OCI-LY3 (cell line): ENCODE measurements at regions not wholly inside any gene's neighbourhood (a gene's known extent, or its start where the extent isn't known, plus 50 kb on each side); places are given as distances from the start of the nearest gene placed in this dataset.

Experiments used
- H2AFZ ChIP-seq: fragments of 200-600, 300-600 bp; shearing (Covaris generic); 2 replicates; pipeline ENCODE4 v1.6.0; 2014; ENCODE audit warnings: antibody characterized with exemption, low read depth, low read length
- H3K27ac ChIP-seq: fragments of 200-600, 300-600 bp; sonication (generic); 2 replicates; pipeline ENCODE4 v1.5.1; 2014; ENCODE audit warnings: mild to moderate bottlenecking, low read length, moderate library complexity, mixed read lengths
- H3K27me3 ChIP-seq: fragments of 200-600, 300-600 bp; sonication (generic); 2 replicates; pipeline ENCODE4 v1.6.1; 2014; ENCODE audit warnings: low read depth, low read length, mixed read lengths
- H3K36me3 ChIP-seq: fragments of 200-600, 300-600 bp; sonication (generic); replicated peaks from 2 replicates; pipeline ENCODE3; 2014; ENCODE audit warnings: low read depth, low read length, mixed read lengths
- H3K4me1 ChIP-seq: fragments of 300-600, 200-600 bp; sonication (generic); 2 replicates; pipeline ENCODE4 v1.6.1; 2014; ENCODE audit warnings: low read length, mixed read lengths
- H3K4me2 ChIP-seq: fragments of 200-600, 300-600 bp; sonication (generic); 2 replicates; pipeline ENCODE4 v1.6.1; 2014; ENCODE audit warnings: low read length, mixed read lengths
- H3K4me3 ChIP-seq: fragments of 300-600, 200-600 bp; sonication (generic); 2 replicates; pipeline ENCODE4 v1.5.1; 2014; ENCODE audit warnings: antibody characterized with exemption, mild to moderate bottlenecking, low read length, moderate library complexity
- H3K79me2 ChIP-seq: fragments of 300-600, 200-600 bp; shearing (Covaris generic); 2 replicates; pipeline ENCODE4 v1.6.1; 2014; ENCODE audit warnings: mild to moderate bottlenecking, low read length, mixed read lengths
- H3K9ac ChIP-seq: fragments of 300-600, 200-600 bp; shearing (Covaris generic); 2 replicates; pipeline ENCODE4 v1.6.0; 2014; ENCODE audit warnings: mild to moderate bottlenecking, low read length, moderate library complexity
- H3K9me3 ChIP-seq: fragments of 200-600, 300-600 bp; shearing (Covaris generic); 2 replicates; pipeline ENCODE4 v1.6.1; 2014; ENCODE audit warnings: low read length, mixed read lengths; ENCODE audit not compliant: insufficient read depth
- H4K20me1 ChIP-seq: fragments of 200-600, 300-600 bp; sonication (generic); 2 replicates; pipeline ENCODE4 v1.6.1; 2016; ENCODE audit warnings: low read length, mixed read lengths; ENCODE audit not compliant: insufficient read depth
- EZH2phosphoT487 ChIP-seq: fragments of 200-600 bp; shearing (Covaris generic); IDR thresholded peaks from 2 replicates; pipeline ENCODE4 v1.6.1; 2018; ENCODE audit warnings: antibody characterized with exemption, mixed run types, low read depth
- TF ChIP-seq, protein P1 (sequence below): fragments of 200-600, 300-600 bp; sonication (generic); IDR thresholded peaks from 2 replicates; pipeline ENCODE4 v1.5.1; 2014; ENCODE audit warnings: antibody characterized with exemption, low read length, low read depth

DNA sequence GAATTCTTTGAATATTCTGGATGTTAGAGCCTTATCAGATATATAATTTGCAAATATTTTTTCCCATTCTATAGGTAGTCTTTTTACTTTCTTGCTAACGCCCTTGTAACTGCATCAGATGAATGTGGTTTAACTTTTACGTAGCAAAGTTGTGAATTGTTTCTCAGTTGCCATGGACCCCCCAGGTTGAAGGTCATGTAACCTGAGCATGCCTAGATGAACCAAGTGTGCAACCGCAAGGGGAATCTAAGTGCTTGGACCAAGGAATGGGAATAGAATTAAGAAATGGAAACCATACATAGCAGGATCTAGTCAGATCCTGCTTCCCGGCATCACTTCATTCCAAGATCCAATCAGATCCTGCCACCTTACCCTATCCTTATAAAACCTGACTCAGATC, 65.1 kb upstream of the TNP1 start:
- no peak for TF ChIP-seq EZH2phosphoT487
- TF ChIP-seq, protein P1, sequence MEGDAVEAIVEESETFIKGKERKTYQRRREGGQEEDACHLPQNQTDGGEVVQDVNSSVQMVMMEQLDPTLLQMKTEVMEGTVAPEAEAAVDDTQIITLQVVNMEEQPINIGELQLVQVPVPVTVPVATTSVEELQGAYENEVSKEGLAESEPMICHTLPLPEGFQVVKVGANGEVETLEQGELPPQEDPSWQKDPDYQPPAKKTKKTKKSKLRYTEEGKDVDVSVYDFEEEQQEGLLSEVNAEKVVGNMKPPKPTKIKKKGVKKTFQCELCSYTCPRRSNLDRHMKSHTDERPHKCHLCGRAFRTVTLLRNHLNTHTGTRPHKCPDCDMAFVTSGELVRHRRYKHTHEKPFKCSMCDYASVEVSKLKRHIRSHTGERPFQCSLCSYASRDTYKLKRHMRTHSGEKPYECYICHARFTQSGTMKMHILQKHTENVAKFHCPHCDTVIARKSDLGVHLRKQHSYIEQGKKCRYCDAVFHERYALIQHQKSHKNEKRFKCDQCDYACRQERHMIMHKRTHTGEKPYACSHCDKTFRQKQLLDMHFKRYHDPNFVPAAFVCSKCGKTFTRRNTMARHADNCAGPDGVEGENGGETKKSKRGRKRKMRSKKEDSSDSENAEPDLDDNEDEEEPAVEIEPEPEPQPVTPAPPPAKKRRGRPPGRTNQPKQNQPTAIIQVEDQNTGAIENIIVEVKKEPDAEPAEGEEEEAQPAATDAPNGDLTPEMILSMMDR, result no peak

GRCh38 chr2:216923706-216924105, 63.8 kb upstream of the TNP1 start:
- Histone ChIP-seq H3K36me3 (no peaks in the 10 kb centered on the region), H3K9ac (no peak overlapping the region), H3K4me1 (no peaks in the 10 kb centered on the region), H3K79me2 (no peaks in the 10 kb centered on the region), H3K9me3 (no peaks in the 10 kb centered on the region), H4K20me1 (no peaks in the 10 kb centered on the region), H3K27me3 (no peaks in the 10 kb centered on the region), H3K27ac (no peak overlapping the region), H2AFZ (no peak overlapping the region), H3K4me2 (no peak overlapping the region), H3K4me3 (no peak overlapping the region)
- TF ChIP-seq EZH2phosphoT487, result no peak
- TF ChIP-seq, protein P1, result no peak

More for the DNA sequence above, 65.1 kb upstream of the TNP1 start:
- no peaks in the 10 kb centered on the region for H3K27me3 ChIP-seq
- H3K79me2 ChIP-seq, result no peaks in the 10 kb centered on the region
- H3K9ac ChIP-seq, result no peak overlapping the region
- H2AFZ ChIP-seq, result no peak overlapping the region
- no peaks in the 10 kb centered on the region for H3K4me1 ChIP-seq
- H3K4me3 ChIP-seq, result no peak overlapping the region
- H3K9me3 ChIP-seq, result no peaks in the 10 kb centered on the region
- no peak overlapping the region for H3K4me2 ChIP-seq
- H3K27ac ChIP-seq, result no peak overlapping the region
- no peaks in the 10 kb centered on the region for H4K20me1 ChIP-seq
- no peaks in the 10 kb centered on the region for H3K36me3 ChIP-seq

DNA sequence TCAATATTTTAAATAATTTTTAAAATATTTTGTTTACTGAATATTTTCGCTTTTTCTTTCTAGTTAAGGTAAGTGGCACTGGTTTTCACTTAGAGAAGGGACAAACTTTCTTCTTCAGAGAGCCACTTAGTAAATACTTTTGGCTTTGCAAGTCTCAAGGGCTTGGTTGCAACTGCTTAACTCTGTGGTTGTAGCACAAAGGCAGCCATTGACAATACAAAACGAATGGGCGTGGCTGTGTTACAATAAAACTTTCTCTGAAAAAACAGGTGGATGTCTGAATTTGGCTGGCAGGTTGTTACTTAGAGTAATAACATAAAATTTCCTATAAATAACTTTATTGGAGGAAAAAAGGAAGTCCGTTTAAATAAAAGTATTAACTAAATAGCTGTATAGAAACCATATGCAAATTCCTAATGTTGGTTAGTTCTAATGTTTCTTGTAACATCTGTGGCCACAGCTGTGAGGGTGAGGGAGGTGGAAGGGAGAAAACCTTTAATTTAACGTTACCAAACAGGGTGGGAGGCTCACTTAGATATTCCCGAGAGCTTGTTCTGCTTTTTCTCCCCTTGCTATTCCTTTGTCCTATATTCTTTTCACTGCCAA, 62.4 kb upstream of the TNP1 start:
- no peaks in the 10 kb centered on the region for H3K36me3 ChIP-seq
- no peaks in the 10 kb centered on the region for H3K4me1 ChIP-seq
- no peak overlapping the region for H2AFZ ChIP-seq
- H4K20me1 ChIP-seq, result no peaks in the 10 kb centered on the region
- H3K27me3 ChIP-seq, result no peaks in the 10 kb centered on the region
- H3K9ac ChIP-seq, result no peak overlapping the region
- H3K9me3 ChIP-seq, result no peaks in the 10 kb centered on the region
- no peaks in the 10 kb centered on the region for H3K79me2 ChIP-seq
- H3K4me3 ChIP-seq, result no peak overlapping the region
- no peak for TF ChIP-seq EZH2phosphoT487
- H3K27ac ChIP-seq, result no peak overlapping the region
- H3K4me2 ChIP-seq, result no peak overlapping the region

DNA sequence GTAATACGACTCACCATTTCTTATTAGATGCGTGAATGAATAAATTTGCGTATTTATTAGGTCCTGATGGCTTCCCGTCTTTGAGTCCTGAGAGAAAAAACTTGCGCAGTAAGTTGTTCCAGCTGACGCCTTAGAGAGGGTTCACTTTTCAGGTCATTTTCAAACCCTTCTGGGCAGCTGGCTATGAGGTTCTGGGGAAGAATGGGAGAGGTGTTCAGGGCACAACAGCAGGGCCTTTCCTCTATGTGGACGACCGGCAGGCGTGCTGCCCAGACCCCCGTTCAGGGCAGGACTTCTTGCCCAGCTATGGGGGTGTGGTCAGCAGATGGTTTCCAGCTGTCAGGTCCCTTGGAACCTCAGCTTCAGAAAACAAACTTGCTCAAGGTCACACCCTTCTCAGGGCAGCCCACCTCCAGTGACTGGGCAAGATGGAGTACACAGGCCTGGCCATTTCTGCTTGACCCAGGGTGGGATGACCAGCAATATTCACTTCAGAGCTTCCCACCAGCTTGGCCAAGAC, 61.1 kb upstream of the TNP1 start:
- no peak overlapping the region for H3K4me3 ChIP-seq
- no peaks in the 10 kb centered on the region for H3K4me1 ChIP-seq
- no peak overlapping the region for H3K9ac ChIP-seq
- no peak overlapping the region for H3K27ac ChIP-seq
- TF ChIP-seq EZH2phosphoT487, result no peak
- TF ChIP-seq, protein P1, result no peak
- H2AFZ ChIP-seq, result no peak overlapping the region
- no peaks in the 10 kb centered on the region for H3K36me3 ChIP-seq
- no peaks in the 10 kb centered on the region for H3K27me3 ChIP-seq
- no peaks in the 10 kb centered on the region for H4K20me1 ChIP-seq
- H3K4me2 ChIP-seq, result no peak overlapping the region
- H3K79me2 ChIP-seq, result no peaks in the 10 kb centered on the region
- H3K9me3 ChIP-seq, result no peaks in the 10 kb centered on the region
